HUDEP-2 (cell line): ENCODE measurements at regions not wholly inside any gene's neighbourhood (a gene's known extent, or its start where the extent isn't known, plus 50 kb on each side); places are given as distances from the start of the nearest gene placed in this dataset.

ENCODE experiments used
- DNase-seq, 76 experiments: peaks; one replicate each; lab custom pipeline; 2025; ENCODE audit not compliant: unreplicated experiment in 76 of 76; lab: John Stamatoyannopoulos, UW

GRCh38 chrX:142742581-142742980 lies 283.1 kb upstream of the SPANXN4 start:
- no peak for DNase-seq

- no peak for DNase-seq
These were observed 292.4 kb upstream of the SPANXN4 start for GRCh38 chrX:142733327-142733726.

DNA sequence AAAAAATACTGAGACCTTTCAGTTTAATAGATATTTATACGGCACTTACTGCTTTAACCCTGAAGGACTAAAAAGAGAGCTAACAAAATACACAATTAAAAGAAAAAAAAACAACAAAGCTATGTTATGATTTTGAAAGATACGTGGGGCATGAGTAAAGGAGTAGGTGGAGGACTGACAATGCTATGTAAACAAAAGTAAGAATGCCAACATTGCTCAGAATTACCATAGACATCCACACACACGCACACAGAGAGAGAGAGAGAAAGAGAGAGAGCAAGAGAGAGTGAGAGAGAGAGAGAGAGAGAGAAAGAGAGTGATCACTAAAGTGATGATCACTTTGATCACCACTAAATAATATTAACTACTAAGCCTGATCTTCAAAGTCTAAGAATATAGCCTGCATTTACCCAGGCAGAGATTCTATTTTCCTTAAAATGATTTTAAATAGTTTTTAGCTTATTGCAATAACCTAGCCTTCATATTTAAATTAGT lies 313.9 kb upstream of the SPANXN4 start:
- no peak for DNase-seq

DNA sequence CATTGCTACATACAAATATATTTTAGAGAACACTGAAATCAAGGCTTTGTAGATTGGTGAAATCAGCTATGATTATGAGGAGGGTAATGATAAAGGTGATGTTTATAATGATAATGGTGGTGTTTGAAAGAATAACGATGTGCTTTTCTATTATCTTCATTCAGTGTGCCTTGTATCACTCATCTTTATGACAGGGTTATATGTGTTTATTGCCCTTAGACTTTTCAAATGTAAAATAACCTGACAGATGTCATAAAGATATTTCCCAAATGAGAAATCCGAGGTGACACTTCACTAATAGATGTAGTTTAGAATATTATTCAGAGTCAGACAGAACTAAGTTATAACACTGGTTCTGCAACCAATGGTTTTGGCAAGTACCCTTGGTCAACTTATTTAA lies 323.0 kb upstream of the SPANXN4 start:
- DNase-seq = no peak

DNA sequence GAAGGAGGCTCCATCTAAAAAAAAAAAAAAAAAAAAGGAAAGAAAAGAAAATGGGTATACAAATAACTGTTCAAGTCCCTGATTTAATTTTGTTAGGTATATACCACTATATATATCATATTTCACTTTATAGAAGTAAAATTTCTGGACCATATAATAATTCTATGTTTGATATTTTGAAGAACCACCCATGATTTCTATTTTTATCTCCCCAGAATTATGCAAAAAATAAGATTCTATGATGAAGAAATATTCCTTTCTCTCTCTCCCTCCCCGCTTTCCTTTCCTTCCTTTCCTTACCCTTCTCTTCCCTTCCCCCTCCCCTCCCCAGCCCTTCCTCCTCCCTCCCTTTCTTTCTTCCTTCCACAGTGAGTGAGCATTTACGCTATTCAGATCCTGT lies 337.5 kb upstream of the SPANXN4 start:
- no peak for DNase-seq

DNA sequence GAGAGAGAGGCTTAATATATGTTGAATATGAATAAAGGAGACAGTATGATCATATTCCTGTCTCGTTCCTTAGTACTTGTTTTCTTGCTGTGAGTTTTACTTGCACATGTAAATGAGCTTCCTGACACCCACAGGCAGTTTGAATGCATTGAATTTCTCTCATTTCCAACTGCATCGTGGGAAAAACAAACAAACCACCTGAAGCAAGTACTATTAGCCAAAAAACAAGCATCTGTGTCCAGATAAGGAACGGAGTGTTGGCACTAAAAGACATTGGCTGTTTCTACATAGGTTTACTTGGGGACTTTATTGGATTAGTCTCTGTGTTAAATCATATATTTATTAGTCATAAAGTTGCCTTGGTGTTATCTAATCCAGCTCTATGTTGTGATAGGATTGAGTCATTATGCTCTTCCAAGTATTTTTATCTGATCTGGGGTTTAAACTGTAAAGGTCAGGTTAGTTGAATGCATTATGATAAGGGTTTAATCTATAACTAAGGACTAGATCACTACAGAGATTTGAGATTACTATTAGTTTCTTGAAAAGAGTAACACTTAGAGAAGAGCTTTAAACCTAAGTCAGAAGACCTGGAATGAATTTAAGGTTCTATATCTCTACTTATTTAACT lies 339.0 kb upstream of the SPANXN4 start:
- DNase-seq = no peak

GRCh38 chrX:142686206-142686605 lies 339.5 kb upstream of the SPANXN4 start:
- no peak for DNase-seq

DNA sequence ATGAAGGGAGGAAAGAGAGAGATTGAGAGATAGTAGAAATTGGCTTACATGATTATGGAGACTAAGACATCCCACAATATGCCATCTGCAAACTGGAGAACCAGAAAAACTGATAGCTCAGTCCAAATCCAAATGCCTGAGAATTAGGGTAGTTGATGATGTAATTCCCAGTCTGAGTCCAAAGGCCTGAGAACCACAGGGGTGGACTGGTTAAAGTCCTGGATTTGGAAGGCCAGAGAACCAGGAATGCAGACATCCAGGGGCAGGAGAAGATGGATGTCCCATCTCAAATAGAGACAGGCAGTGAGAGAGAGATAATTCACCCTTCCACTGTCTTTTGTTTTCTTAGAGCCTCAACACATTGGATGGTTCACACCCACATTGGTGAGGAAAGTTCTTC lies 345.7 kb upstream of the SPANXN4 start:
- no peak for DNase-seq

GRCh38 chrX:142671036-142671435 lies 354.7 kb upstream of the SPANXN4 start:
- no peak for DNase-seq

GRCh38 chrX:142663330-142664095 lies 362.2 kb upstream of the SPANXN4 start:
- peak in 1 of 76 experiments; percentile 0 for DNase-seq

DNA sequence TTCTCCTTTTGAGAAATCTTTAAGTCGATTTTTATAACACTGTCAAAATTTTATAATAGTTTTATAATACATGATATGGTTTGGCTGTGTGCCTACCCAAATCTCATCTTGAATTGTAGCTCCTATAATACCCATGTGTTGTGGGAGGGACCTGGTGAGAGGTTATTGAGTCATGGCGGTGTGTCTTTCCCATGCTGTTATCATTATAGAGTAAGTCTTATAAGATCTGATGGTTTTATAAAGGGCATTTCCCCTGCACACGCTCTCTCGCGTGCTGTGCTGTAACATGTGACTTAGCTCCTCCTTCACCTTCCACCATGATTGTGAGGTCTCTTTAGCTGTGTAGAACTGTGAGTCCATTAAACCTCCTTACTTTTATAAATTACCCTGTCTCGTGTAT lies 364.0 kb upstream of the SPANXN4 start:
- no peak for DNase-seq

DNA sequence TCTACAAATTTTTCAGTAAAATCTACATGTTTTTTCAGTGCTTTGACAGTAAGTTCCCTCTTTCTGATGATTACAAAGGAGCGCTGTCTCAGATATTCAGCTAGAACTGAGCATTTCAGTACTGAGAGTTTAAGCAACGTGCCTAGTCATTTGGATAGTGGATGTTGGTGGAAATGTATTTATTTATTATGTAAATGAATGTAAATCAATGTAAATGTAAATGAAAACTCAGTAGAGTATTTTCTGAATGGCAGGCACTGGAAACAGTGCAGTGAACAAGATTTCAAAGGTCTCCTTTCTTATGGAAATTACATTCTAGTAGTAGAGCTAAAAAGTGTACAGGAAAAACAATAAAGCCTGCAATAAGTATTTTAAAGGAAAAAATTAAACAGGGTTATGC lies 370.2 kb upstream of the SPANXN4 start:
- DNase-seq = no peak

DNA sequence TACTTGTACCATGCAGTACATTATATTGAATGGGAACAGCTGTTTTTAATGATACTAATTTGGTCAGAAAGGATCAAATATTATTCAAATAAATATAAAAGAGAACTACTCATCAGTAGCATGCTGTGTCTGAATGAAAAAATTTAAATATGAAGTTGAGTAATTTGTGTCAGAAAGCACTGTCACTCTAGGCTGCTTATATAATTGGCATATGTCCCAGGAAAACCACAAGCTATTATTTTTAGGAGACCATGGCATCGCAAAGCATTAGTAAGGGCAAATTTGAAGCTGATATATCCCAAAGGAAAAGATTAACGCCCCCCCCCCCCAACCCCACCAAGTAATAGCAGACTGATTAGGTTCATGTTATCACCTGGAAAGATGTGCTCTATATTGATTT lies 388.5 kb upstream of the SPANXN4 start:
- no peak for DNase-seq

GRCh38 chrX:142616636-142617035 lies 409.1 kb upstream of the SPANXN4 start:
- DNase-seq = no peak

DNA sequence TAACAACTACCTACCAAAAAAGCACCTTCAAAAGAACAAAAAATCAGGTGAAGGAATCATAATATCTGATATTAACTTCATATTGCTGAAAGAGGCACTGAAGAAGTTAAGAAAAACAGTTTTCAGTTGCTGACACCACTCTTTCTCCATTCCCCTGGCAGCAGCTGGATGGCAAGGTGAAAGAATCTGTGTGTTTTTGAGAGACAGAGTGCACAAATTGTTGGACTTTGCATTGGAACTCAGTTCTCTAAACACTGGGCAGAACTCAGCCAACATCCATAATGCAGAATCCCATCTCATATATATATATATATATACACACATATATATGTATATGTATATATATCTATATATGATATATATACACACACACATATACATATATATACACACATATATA lies 408.3 kb upstream of the MAGEC2 start:
- no peak for DNase-seq

- peak in 1 of 76 experiments; percentile 0 for DNase-seq
These were observed 401.5 kb upstream of the MAGEC2 start for GRCh38 chrX:142606629-142607028.

- DNase-seq = no peak
These were observed 396.7 kb upstream of the MAGEC2 start for GRCh38 chrX:142601792-142602191.

DNA sequence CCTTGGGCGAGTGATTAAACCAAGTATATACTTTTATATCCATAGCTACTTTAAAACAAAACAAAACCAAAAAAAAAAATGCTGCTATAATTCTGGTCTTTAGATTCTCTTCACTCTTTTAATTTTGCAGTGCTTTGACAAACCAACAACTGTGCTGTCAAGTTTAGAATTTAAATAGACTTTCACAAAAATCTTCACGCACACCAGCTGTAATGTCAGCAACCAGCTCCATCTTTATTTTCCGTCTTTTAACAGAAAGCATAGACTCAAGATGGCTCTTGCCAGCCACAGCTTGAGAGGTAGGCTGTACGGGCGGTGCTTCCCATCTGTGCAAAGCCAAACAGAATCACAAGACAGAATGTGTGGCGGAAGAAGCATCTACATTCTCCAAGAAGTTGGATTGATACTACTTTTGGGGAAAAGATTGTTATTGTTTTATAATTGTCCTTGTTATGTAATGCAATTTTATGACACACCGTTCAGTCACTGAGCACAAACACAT lies 388.3 kb upstream of the MAGEC2 start:
- DNase-seq = no peak

DNA sequence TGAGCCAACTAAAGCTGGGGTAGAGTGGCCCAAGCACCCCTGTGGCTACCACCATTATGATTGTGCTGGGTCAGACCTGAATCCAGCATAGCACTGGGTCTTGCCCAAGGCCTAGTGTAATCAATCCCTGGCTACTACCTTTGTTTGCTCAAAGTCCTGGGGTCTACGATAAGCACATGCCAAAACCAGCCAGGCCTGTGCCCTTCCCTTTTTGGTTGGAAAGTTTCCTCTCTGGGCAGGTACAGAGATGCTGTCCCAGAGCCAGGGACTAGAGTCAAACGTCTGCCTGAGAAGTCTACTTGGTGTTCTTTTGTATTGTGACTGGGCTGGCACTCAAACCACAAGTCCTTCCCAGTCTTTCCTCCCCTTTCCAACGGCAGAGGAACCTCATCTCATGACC lies 371.5 kb upstream of the MAGEC2 start:
- DNase-seq = no peak

DNA sequence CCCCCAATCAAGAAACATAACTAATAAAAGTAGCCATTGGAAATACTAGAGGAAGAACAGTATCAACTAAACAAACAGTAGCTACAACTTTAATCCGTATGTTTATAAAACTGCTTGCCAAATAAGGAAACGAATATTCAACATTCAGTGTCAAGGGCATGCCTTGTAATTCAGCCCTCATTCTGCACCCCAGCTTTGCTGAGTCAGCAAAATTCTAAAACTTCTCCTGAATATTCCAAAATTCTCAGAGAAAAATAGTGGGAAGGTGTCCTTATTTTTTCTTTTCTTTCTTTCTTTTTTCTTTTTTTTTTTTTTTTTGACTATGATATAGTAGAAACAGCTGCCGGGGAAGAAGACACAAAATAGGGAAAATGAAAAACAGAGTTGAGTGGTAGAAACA lies 344.8 kb upstream of the MAGEC2 start:
- DNase-seq = no peak

- no peak for DNase-seq
These were observed 300.7 kb upstream of the MAGEC2 start for GRCh38 chrX:142505839-142506238.

GRCh38 chrX:142503967-142504643 lies 299.0 kb upstream of the MAGEC2 start:
- no peak for DNase-seq
